NCI-H146 (cell line): ENCODE measurements at regions not wholly inside any gene's neighbourhood (a gene's known extent, or its start where the extent isn't known, plus 50 kb on each side); places are given as distances from the start of the nearest gene placed in this dataset.

ENCODE experiments used
- DNase-seq: peaks from one replicate; lab custom pipeline; 2025; lab: John Stamatoyannopoulos, UW

GRCh38 chr16:73304008-73304774 is 256.3 kb upstream of the ZFHX3 start:
- DNase-seq = no peak

- DNase-seq = no peak
Measured at GRCh38 chr16:73302942-73303341, 255.0 kb upstream of the ZFHX3 start.

GRCh38 chr16:73301984-73302383 is 254.1 kb upstream of the ZFHX3 start:
- DNase-seq = no peak

- DNase-seq = no peak
Measured at GRCh38 chr16:73299346-73299745, 251.4 kb upstream of the ZFHX3 start.

GRCh38 chr16:73298562-73298961 is 250.6 kb upstream of the ZFHX3 start:
- DNase-seq = no peak

- DNase-seq = no peak
Measured at GRCh38 chr16:73290258-73290657, 242.3 kb upstream of the ZFHX3 start.

GRCh38 chr16:73289232-73289631 is 241.3 kb upstream of the ZFHX3 start:
- DNase-seq = no peak

- DNase-seq = no peak
Measured at GRCh38 chr16:73288520-73288919, 240.6 kb upstream of the ZFHX3 start.

- no peak for DNase-seq
Measured at GRCh38 chr16:73287859-73288405, 240.0 kb upstream of the ZFHX3 start.

- DNase-seq = no peak
Measured at GRCh38 chr16:73286346-73287267, 238.7 kb upstream of the ZFHX3 start.

- DNase-seq = no peak
Measured at GRCh38 chr16:73285436-73286201, 237.7 kb upstream of the ZFHX3 start.

GRCh38 chr16:73280388-73280787 is 232.5 kb upstream of the ZFHX3 start:
- no peak for DNase-seq

GRCh38 chr16:73279451-73279850 is 231.5 kb upstream of the ZFHX3 start:
- no peak for DNase-seq

- DNase-seq = no peak
Measured at GRCh38 chr16:73277071-73277470, 229.1 kb upstream of the ZFHX3 start.

- no peak for DNase-seq
Measured at GRCh38 chr16:73275448-73275847, 227.5 kb upstream of the ZFHX3 start.

GRCh38 chr16:73275024-73275423 is 227.1 kb upstream of the ZFHX3 start:
- no peak for DNase-seq

GRCh38 chr16:73274140-73274539 is 226.2 kb upstream of the ZFHX3 start:
- DNase-seq = no peak

- peak; percentile 5 for DNase-seq
Measured at GRCh38 chr16:73268366-73268993, 220.6 kb upstream of the ZFHX3 start.

GRCh38 chr16:73265935-73266334 is 218.0 kb upstream of the ZFHX3 start:
- DNase-seq = no peak

GRCh38 chr16:73265124-73265837 is 217.4 kb upstream of the ZFHX3 start:
- no peak for DNase-seq

- DNase-seq = no peak
Measured at GRCh38 chr16:73262931-73263330, 215.0 kb upstream of the ZFHX3 start.
